GM18505 (cell line): ENCODE measurements at regions not wholly inside any gene's neighbourhood (a gene's known extent, or its start where the extent isn't known, plus 50 kb on each side); places are given as distances from the start of the nearest gene placed in this dataset.
"Not testable (repeated sequence)": the region's sequence is repeated elsewhere in the genome, so short reads cannot be mapped to it uniquely, and the experiment has no call there.

Experiments used
- ATAC-seq: cut with Tn5 transposase; IDR thresholded peaks from one replicate; pipeline ENCODE4 v1.9.1; 2021; ENCODE audit not compliant: unreplicated experiment
- POLR2A ChIP-seq: IDR thresholded peaks from 4 replicates; pipeline ENCODE4 v1.6.1; 2011; ENCODE audit warnings: borderline replicate concordance; ENCODE audit not compliant: insufficient read depth, insufficient read length; ENCODE audit errors: extremely low read depth

DNA sequence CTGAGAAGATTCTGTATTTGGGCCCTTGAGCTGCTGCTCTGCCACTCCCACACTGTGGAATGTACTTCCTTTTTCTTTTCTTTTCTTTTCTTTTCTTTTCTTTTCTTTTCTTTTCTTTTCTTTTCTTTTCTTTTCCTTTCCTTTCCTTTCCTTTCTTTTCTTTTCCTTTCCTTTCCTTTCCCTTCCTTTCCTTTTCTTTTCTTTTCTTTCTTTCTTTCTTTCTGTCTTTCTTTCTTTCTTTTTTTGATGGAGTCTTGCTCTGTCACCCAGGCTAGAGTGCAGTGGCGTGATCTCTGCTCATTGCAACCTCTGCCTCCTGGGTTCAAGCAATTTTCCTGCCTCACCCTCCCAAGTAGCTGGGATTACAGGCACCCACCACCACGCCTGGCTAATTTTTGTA, 89.8 kb downstream of the DNAAF6 start:
- ATAC-seq, result not testable (repeated sequence)

DNA sequence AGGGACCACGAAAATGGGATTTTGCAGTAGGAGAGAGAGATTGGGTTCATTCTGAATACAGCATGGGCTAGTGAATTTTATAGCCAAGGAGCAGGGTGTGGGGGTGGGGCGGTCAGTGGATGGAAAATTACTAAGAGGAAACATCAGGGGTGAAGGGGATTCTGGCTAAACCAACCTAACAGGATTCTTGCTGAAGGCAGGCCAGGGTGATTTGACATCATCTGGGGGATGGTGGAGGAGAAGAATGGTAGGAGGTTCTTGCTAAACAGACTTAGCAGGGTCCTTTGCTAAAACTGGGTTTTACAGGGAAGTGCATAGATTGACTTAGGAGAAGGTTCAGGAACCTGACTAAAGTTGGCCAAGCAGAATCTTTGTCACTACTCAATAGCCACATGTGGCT, 91.9 kb downstream of the DNAAF6 start:
- no peak for TF ChIP-seq POLR2A
- ATAC-seq, result no peak

- ATAC-seq, result no peak
- TF ChIP-seq POLR2A, result no peak
Measured at GRCh38 chrX:107301253-107301652, 94.8 kb downstream of the DNAAF6 start.

DNA sequence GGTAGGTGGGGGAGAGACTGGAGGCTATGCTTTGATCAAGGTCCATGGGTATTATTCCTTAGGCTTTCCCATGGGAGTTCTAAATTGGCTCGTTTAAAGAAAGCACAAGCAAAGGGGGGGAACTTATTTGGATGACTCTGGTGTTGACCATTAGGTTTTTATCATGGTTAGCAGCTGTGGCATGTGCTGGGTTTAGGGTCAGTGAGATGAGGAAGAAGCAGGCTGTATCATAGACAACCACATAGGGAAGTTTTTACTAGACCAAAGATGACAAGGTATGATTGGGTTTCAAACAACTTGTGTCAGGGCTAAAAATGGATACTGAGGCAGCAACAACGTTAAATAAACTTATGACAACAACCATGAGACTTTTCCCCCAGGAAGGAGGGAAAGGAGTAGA, 97.7 kb downstream of the DNAAF6 start:
- TF ChIP-seq POLR2A, result no peak
- no peak for ATAC-seq

GRCh38 chrX:107323786-107324492, 117.5 kb downstream of the DNAAF6 start:
- ATAC-seq, result no peak
- TF ChIP-seq POLR2A, result no peak

- TF ChIP-seq POLR2A, result no peak
- ATAC-seq, result no peak
Measured at GRCh38 chrX:107324493-107325310, 118.3 kb downstream of the DNAAF6 start.

DNA sequence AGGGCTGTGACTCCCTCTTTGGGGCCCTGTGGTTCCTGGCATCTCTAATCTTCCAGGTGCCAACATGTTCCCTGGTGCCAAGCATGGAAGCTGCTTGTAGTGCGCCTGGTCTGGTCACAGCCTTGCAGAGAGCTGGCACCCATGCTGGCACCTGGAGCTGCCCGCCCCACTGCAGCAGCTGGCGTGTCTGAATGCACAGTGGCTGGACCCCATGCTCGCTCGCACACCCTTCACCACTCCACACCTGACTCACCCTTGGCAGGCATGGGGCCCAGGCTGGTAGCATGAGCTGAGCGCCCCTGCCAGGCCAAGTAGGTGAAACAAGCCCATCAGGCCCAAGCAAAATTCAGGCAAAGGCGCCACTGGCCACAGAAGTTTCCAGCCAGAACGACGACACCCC, 119.1 kb downstream of the DNAAF6 start:
- no peak for TF ChIP-seq POLR2A
- no peak for ATAC-seq

DNA sequence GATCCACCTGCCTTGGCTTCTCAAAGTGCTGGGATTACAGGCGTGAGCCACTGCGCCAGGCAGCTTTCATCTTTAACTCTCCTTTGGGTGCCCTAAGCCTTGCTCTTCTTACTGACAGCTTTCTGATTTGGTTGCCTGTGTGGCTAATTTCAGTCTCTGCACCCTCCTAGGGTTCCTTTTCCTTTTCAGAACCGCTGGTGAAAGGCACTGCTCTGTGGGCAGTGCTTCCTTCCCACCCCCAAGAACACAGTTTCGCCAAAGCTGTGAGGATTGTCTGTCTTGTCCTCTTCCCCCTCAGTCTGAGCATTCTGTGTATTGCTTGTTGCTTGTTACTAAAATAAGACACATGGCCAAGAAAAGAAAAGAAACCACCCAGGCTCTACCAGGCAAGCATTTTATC, 101.4 kb upstream of the FRMPD3 start:
- TF ChIP-seq POLR2A, result no peak

GRCh38 chrX:107348990-107349389, 100.5 kb upstream of the FRMPD3 start:
- ATAC-seq, result no peak
- TF ChIP-seq POLR2A, result no peak

More for the DNA sequence above, 101.4 kb upstream of the FRMPD3 start:
- ATAC-seq, result no peak

DNA sequence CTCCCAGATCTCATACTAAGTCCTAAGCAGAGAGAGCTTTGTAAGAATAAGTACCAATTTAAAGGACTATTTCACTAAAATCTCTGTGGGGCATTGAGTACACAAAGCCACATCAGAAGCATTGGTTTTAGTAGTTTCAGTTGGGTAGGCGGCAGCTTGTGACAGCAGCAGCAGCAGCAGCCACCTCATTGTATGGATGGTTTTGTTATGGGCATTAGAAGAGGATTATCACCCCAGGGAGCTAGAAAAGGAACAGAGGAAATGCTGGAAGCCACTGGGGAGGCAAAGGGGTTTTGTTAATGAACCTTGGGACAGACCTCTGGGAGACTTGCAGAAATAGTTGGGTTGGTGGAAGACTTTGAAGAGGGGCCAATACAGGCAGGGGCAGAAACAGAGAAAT, 93.9 kb upstream of the FRMPD3 start:
- ATAC-seq, result no peak
- no peak for TF ChIP-seq POLR2A

DNA sequence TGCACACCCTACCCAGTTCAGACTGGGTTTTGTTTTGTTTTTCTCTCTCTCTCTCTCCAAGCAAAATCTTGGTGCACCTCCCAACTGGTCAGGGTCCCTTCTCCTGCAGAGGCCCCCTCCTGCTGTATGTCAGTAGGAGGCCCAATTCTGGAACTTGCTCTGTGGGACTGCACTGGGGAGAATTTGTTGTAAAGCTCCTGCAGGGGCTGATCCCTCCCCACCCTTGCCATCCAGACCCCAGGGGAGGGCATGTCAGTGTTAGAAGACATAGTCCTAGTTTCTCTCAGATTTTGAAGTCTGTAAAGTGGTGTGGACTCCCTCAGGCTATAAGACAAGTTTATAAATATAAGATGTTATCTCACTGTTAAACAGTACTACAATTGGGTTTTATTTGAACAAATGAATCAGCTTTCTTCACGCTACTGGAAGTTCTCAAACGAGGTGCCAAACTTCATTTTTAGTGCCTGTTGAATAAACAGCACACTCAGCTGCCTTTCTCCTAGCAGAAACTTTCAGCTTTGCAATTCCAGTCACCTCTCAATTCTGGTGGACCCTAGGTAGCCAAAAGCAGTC, 88.6 kb upstream of the FRMPD3 start:
- ATAC-seq, result no peak
- TF ChIP-seq POLR2A, result no peak

DNA sequence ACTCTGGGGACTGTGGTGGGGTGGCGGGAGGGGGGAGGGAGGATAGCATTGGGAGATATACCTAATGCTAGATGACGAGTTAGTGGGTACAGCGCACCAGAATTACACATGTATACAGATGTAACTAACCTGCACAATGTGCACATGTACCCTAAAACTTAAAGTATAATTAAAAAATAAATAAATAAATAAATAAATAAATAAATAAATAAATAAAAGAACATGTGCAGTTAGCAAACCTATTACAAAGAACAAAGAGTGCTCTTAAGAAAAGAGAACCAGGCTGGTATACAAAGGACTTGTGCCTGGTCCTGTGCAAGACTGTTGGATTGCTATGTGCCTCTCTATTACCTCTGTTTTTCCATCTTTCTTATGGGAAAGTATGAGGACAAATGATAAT, 79.3 kb upstream of the FRMPD3 start:
- not testable (repeated sequence) for ATAC-seq

DNA sequence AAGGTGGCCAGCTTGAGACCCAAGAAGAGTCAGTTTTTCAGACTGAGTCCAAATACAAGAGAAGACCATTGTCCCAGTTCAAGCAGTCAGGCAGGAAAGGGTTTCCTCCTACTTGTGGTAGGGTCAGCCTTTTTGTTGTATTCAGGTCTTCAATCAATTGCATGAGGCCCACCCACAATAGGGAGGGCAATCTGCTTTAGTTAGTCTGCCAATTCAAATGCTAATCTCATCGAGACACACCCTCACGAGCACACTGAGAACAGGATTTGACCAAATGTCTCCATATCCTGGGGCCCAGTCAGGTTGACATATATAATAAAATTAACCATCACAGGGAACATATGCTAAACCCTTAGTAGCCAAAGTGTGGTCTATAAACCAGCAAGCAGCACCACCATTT, 75.3 kb upstream of the FRMPD3 start:
- no peak for TF ChIP-seq POLR2A
- no peak for ATAC-seq

- TF ChIP-seq POLR2A, result no peak
- no peak for ATAC-seq
Measured at GRCh38 chrX:107374831-107375230, 74.6 kb upstream of the FRMPD3 start.

- ATAC-seq, result not testable (repeated sequence)
Measured at GRCh38 chrX:107376186-107376585, 73.3 kb upstream of the FRMPD3 start.
